ENCODE measurements at regions not wholly inside any gene's neighbourhood (a gene's known extent, or its start where the extent isn't known, plus 50 kb on each side); places are given as distances from the start of the nearest gene placed in this dataset.

- no peak overlapping the region for H2BK15ac ChIP-seq (ENCODE audit: low read depth, low read length)
- H3K4ac ChIP-seq (ENCODE audit: low read depth, low read length), result no peak overlapping the region
- no peak overlapping the region for H3K9ac ChIP-seq (ENCODE audit: extremely low read depth, insufficient read length, low read length)
- no peaks in the 10 kb centered on the region; the same call in 1 of the 2 replicates for H3K27me3 Mint-ChIP-seq (ENCODE audit: low read depth)
- peaks cover 14% of the 10 kb centered on the region for H3K9me3 ChIP-seq (ENCODE audit: control insufficient read depth, low read depth, low read length)
- H2BK120ac ChIP-seq (ENCODE audit: low read depth, low read length, poor library complexity, severe bottlenecking), result no peak overlapping the region
- H3K18ac ChIP-seq (ENCODE audit: insufficient read length, low read depth, low read length), result no peak overlapping the region
- no peak overlapping the region for H4K91ac ChIP-seq (ENCODE audit: insufficient read length, low read depth, low read length)
- TF ChIP-seq, protein P1, sequence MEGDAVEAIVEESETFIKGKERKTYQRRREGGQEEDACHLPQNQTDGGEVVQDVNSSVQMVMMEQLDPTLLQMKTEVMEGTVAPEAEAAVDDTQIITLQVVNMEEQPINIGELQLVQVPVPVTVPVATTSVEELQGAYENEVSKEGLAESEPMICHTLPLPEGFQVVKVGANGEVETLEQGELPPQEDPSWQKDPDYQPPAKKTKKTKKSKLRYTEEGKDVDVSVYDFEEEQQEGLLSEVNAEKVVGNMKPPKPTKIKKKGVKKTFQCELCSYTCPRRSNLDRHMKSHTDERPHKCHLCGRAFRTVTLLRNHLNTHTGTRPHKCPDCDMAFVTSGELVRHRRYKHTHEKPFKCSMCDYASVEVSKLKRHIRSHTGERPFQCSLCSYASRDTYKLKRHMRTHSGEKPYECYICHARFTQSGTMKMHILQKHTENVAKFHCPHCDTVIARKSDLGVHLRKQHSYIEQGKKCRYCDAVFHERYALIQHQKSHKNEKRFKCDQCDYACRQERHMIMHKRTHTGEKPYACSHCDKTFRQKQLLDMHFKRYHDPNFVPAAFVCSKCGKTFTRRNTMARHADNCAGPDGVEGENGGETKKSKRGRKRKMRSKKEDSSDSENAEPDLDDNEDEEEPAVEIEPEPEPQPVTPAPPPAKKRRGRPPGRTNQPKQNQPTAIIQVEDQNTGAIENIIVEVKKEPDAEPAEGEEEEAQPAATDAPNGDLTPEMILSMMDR (conservative IDR thresholded peaks at IDR 0.05), result no peak
- H3K27ac ChIP-seq (ENCODE audit: insufficient read length, low read depth, low read length), result no peak overlapping the region
- H3K79me2 ChIP-seq (ENCODE audit: insufficient read depth, low read length), result no peaks in the 10 kb centered on the region
- no peak overlapping the region for H4K5ac ChIP-seq (ENCODE audit: insufficient read length, low read depth, low read length)
- H3K23ac ChIP-seq (ENCODE audit: insufficient read length, low read depth, low read length), result no peak overlapping the region
- H3K4me1 ChIP-seq (ENCODE audit: insufficient read depth, low read length), result no peaks in the 10 kb centered on the region
- no peak overlapping the region for H2AFZ ChIP-seq (ENCODE audit: low read length)
- H2BK20ac ChIP-seq (ENCODE audit: low read depth, low read length, poor library complexity, severe bottlenecking), result no peak overlapping the region
- no peaks in the 10 kb centered on the region for H3K23me2 ChIP-seq (ENCODE audit: insufficient read length, low read depth, low read length, poor library complexity, severe bottlenecking)
- H3K4me2 ChIP-seq (ENCODE audit: insufficient read depth, insufficient read length, low read length), result no peak overlapping the region
- H3K9me3 Mint-ChIP-seq, result peaks cover 13 to 17% of the 10 kb centered on the region in 2 experiments; a peak in 4 of 5 replicates
- H3K27me3 ChIP-seq (ENCODE audit: insufficient read depth, low read length), result no peaks in the 10 kb centered on the region
- no peak for DNase-seq
- H3K79me1 ChIP-seq (ENCODE audit: insufficient read depth, low read depth, low read length, poor library complexity, severe bottlenecking), result no peaks in the 10 kb centered on the region
- no peak overlapping the region for H3K4me3 Mint-ChIP-seq
- H2BK5ac ChIP-seq (ENCODE audit: insufficient read length, low read length), result no peak overlapping the region
- no peak overlapping the region for H3T11ph ChIP-seq (ENCODE audit: low read length)
- H2BK12ac ChIP-seq (ENCODE audit: insufficient read length, low read depth, low read length), result no peak overlapping the region
- H3K56ac ChIP-seq (ENCODE audit: insufficient read length, low read depth, low read length), result no peak overlapping the region
- no peak overlapping the region for H2AK5ac ChIP-seq (ENCODE audit: insufficient read length, low read length)
- peaks cover 0 to 10% (median 5%) of the 10 kb centered on the region in 3 experiments; a peak in 2 of 7 replicates for H3K36me3 Mint-ChIP-seq (ENCODE audit: insufficient read depth in 1 of 3, low read depth in 3 of 3)
- H4K8ac ChIP-seq (replicated peaks; ENCODE audit: insufficient read length, low read depth, low read length), result no peak overlapping the region
- no peak overlapping the region for H3K27ac Mint-ChIP-seq
- H3K14ac ChIP-seq (ENCODE audit: insufficient read depth, low read length), result no peak overlapping the region
- no peaks in the 10 kb centered on the region for H4K20me1 ChIP-seq (ENCODE audit: control insufficient read depth, insufficient read depth, insufficient read length)
- no peaks in the 10 kb centered on the region for H3K4me1 Mint-ChIP-seq
- WGBS (ENCODE audit: extremely low coverage, insufficient read length, low lambda C conversion rate), result no CpG with 5 or more reads among the region's 1 CpG
Measured at GRCh38 chr15:37709669-37710068, 224.8 kb upstream of the TMCO5A start.
